ENCODE measurements at regions not wholly inside any gene's neighbourhood (a gene's known extent, or its start where the extent isn't known, plus 50 kb on each side); places are given as distances from the start of the nearest gene placed in this dataset.

DNA sequence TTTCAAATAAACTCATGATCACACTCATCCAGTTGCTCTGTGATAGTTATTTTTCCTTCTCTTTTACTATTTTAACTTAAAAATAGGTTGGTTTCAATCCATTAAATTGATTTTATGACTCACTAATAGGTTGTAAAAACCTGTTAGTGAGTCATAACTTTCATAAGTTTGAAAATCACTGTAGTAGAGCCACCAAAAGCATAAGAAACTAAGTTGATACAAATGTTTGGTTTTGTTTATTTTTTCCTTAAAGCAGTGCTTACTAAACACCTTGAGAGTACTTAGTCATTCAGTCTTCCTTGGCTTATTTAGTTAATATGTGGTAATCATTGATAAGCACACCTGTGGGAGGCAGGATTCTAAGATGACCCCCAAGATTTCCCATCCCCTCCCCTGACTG lies 312.1 kb upstream of the MAN1A1 start:
- no peak for DNase-seq (ENCODE audit: low spot score)
- POLR2A ChIA-PET (ENCODE audit: low non-redundant PET) = no interaction called here

DNA sequence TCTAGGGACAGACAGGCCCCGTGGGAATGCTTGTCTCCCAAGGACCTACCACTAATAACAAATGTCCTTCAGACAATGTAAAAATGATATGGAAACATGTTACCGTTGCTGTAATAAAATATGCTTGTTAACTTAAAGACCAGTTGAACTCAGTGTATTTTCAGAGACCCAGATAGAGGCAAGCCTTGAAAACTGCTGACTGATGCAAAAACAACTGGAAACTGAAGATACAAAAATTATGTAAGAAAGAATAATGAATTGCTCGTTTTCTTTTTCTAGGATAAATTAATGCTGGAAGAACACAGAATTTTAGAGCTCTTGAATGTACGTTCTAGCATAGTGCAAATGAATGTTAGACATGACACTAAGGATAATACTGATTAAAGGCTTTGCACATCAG lies 311.5 kb upstream of the MAN1A1 start:
- no TSS peak for BruUV-seq (replicated peaks)

More for the DNA sequence above, 312.1 kb upstream of the MAN1A1 start:
- Histone ChIP-seq H3K4me3 (ENCODE audit: low read depth, low read length, poor library complexity, severe bottlenecking) (no peak overlapping the region), H3K4me1 (ENCODE audit: insufficient read depth, low read length, poor library complexity, severe bottlenecking) (no peaks in the 10 kb centered on the region), H3K27ac (ENCODE audit: low read depth, low read length, poor library complexity, severe bottlenecking) (no peak overlapping the region), H3K9me3 (ENCODE audit: low read depth, low read length, poor library complexity, severe bottlenecking) (no peaks in the 10 kb centered on the region), H3K36me3 (ENCODE audit: insufficient read depth, low read length, poor library complexity, severe bottlenecking) (no peaks in the 10 kb centered on the region), H3K27me3 (replicated peaks; ENCODE audit: insufficient read depth, low read depth, low read length, poor library complexity) (no peaks in the 10 kb centered on the region)
- no TSS peak for BruUV-seq (replicated peaks)
- intact Hi-C loops (cut with micrococcal nuclease; ENCODE audit: unreplicated experiment) = no loop called here
- no peak for TF ChIP-seq EZH2 (IDR thresholded peaks at IDR 0.05; ENCODE audit: borderline replicate concordance, low read depth, low read length, poor library complexity, severe bottlenecking)
- TF ChIP-seq, protein P1, sequence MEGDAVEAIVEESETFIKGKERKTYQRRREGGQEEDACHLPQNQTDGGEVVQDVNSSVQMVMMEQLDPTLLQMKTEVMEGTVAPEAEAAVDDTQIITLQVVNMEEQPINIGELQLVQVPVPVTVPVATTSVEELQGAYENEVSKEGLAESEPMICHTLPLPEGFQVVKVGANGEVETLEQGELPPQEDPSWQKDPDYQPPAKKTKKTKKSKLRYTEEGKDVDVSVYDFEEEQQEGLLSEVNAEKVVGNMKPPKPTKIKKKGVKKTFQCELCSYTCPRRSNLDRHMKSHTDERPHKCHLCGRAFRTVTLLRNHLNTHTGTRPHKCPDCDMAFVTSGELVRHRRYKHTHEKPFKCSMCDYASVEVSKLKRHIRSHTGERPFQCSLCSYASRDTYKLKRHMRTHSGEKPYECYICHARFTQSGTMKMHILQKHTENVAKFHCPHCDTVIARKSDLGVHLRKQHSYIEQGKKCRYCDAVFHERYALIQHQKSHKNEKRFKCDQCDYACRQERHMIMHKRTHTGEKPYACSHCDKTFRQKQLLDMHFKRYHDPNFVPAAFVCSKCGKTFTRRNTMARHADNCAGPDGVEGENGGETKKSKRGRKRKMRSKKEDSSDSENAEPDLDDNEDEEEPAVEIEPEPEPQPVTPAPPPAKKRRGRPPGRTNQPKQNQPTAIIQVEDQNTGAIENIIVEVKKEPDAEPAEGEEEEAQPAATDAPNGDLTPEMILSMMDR (conservative IDR thresholded peaks at IDR 0.05; ENCODE audit: low read depth, low read length) = no peak
- CTCF ChIA-PET = no interaction called here

DNA sequence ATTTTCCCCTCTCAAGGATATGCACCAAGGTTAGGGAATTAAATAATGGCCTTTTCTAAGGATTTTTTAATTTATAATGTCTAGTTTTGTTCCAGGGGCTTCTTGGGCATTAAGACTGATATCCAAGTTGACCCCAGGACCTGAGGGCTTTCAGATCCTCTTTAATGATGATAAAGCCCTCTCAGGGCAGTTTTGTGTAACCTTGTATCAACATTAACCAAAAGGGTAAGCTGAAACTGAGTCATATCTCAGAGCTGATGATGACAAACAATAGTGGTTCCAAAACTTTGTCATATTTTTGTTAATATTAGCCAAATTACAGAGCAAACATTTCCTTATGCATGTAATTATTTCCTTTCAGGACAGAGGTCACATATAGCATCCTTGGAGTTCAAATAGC lies 309.4 kb upstream of the MAN1A1 start:
- Histone ChIP-seq H3K4me3 (ENCODE audit: low read depth, low read length, poor library complexity, severe bottlenecking) (no peak overlapping the region), H3K4me1 (ENCODE audit: insufficient read depth, low read length, poor library complexity, severe bottlenecking) (no peaks in the 10 kb centered on the region), H3K27me3 (replicated peaks; ENCODE audit: insufficient read depth, low read depth, low read length, poor library complexity) (no peaks in the 10 kb centered on the region), H3K36me3 (ENCODE audit: insufficient read depth, low read length, poor library complexity, severe bottlenecking) (no peaks in the 10 kb centered on the region), H3K9me3 (ENCODE audit: low read depth, low read length, poor library complexity, severe bottlenecking) (no peaks in the 10 kb centered on the region), H3K27ac (ENCODE audit: low read depth, low read length, poor library complexity, severe bottlenecking) (no peak overlapping the region)
- intact Hi-C loops (cut with micrococcal nuclease; ENCODE audit: unreplicated experiment) = no loop called here
- DNase-seq (ENCODE audit: low spot score) = no peak
- ChIA-PET CTCF (no interaction called here), POLR2A (ENCODE audit: low non-redundant PET) (no interaction called here)
- TF ChIP-seq, protein P1 (conservative IDR thresholded peaks at IDR 0.05; ENCODE audit: low read depth, low read length) = no peak
- TF ChIP-seq EZH2 (IDR thresholded peaks at IDR 0.05; ENCODE audit: borderline replicate concordance, low read depth, low read length, poor library complexity, severe bottlenecking) = no peak
- BruUV-seq (replicated peaks) = no TSS peak

More for the DNA sequence above, 311.5 kb upstream of the MAN1A1 start:
- Histone ChIP-seq H3K4me1 (ENCODE audit: insufficient read depth, low read length, poor library complexity, severe bottlenecking) (no peaks in the 10 kb centered on the region), H3K36me3 (ENCODE audit: insufficient read depth, low read length, poor library complexity, severe bottlenecking) (no peaks in the 10 kb centered on the region), H3K9me3 (ENCODE audit: low read depth, low read length, poor library complexity, severe bottlenecking) (no peaks in the 10 kb centered on the region), H3K27ac (ENCODE audit: low read depth, low read length, poor library complexity, severe bottlenecking) (no peak overlapping the region), H3K27me3 (replicated peaks; ENCODE audit: insufficient read depth, low read depth, low read length, poor library complexity) (no peaks in the 10 kb centered on the region), H3K4me3 (ENCODE audit: low read depth, low read length, poor library complexity, severe bottlenecking) (no peak overlapping the region)
- TF ChIP-seq EZH2 (IDR thresholded peaks at IDR 0.05; ENCODE audit: borderline replicate concordance, low read depth, low read length, poor library complexity, severe bottlenecking) = no peak
- TF ChIP-seq, protein P1 (conservative IDR thresholded peaks at IDR 0.05; ENCODE audit: low read depth, low read length) = no peak
- ChIA-PET POLR2A (ENCODE audit: low non-redundant PET) (no interaction called here), CTCF (no interaction called here)
- intact Hi-C loops (cut with micrococcal nuclease; ENCODE audit: unreplicated experiment) = no loop called here
- no peak for DNase-seq (ENCODE audit: low spot score)
